Stimulated activated memory B cell treated with anti-CD40 and anti-IgM and Interleukin-4, amounts not matched to agents 10 μg/mL and 1 μg/mL and 100 μg/mL, for 72 hours (primary cell): ENCODE measurements at regions not wholly inside any gene's neighbourhood (a gene's known extent, or its start where the extent isn't known, plus 50 kb on each side); places are given as distances from the start of the nearest gene placed in this dataset.

ENCODE experiments used
- ATAC-seq: fragments of 150-1000 bp; cut with Tn5 transposase; 2 replicates; pipeline ENCODE4 v1.10.0; 2021
- H3K27ac Mint-ChIP-seq: one replicate; pipeline ENCODE4 v1.8.0; 2022; ENCODE audit warnings: mild to moderate bottlenecking, mixed read lengths
- H3K27me3 Mint-ChIP-seq: one replicate; pipeline ENCODE4 v1.8.0; 2022; ENCODE audit warnings: mixed read lengths
- H3K36me3 Mint-ChIP-seq: one replicate; pipeline ENCODE4 v1.8.0; 2022; ENCODE audit warnings: mixed read lengths
- H3K4me1 Mint-ChIP-seq: one replicate; pipeline ENCODE4 v1.8.0; 2022; ENCODE audit warnings: mixed read lengths
- H3K4me3 Mint-ChIP-seq: one replicate; pipeline ENCODE4 v1.8.0; 2022; ENCODE audit warnings: mild to moderate bottlenecking, moderate library complexity, mixed read lengths
- H3K9me3 Mint-ChIP-seq: one replicate; pipeline ENCODE4 v1.8.0; 2022; ENCODE audit warnings: mixed read lengths

DNA sequence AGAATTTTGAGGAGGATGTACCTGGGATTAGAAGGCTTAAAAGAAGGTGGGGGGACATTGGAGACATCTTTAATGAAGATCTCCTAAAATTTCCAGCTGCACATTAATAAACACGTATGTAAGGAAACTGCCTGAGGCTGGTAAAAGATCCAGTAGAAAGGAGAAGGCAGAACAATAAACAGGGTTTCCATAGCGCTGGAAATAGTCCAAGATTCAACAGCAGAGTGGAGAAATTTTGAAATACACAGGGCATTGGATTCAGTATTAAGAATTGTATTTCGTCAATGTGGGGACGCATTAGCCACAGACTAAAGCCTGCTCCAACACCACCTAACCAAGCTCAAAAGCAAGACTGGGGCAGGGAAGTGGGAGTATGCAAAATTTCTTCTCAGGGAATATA, 606.9 kb upstream of the NRXN1 start:
- no peak overlapping the region for H3K27ac Mint-ChIP-seq
- H3K36me3 Mint-ChIP-seq = no peaks in the 10 kb centered on the region
- H3K27me3 Mint-ChIP-seq = no peaks in the 10 kb centered on the region
- peaks cover 6% of the 10 kb centered on the region for H3K9me3 Mint-ChIP-seq
- H3K4me1 Mint-ChIP-seq = no peaks in the 10 kb centered on the region
- ATAC-seq = no peak
- no peak overlapping the region for H3K4me3 Mint-ChIP-seq

DNA sequence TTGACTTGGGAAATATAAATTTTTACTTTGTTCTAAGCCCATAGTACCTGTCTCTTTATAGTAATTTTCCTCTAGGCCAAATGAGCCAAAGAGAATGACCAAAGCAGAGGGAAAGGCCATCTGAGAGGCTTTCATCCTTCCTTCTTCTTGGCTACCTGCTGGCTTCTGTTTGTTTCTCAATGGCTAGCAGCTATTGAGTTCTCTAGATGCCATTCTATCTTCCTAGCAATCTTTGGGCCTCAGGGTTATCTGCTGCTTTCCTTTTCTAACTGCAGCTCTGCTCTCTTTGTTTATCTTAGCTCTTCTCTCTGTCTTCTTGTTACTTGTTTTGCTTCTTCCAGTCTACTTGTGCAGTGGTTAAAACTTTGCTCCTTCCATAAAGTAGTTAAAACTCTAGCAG, 601.1 kb upstream of the NRXN1 start:
- Mint-ChIP-seq H3K9me3 (no peaks in the 10 kb centered on the region), H3K27ac (no peak overlapping the region), H3K4me3 (no peak overlapping the region), H3K4me1 (no peaks in the 10 kb centered on the region), H3K36me3 (no peaks in the 10 kb centered on the region), H3K27me3 (no peaks in the 10 kb centered on the region)
- no peak for ATAC-seq

- Mint-ChIP-seq H3K27ac (no peak overlapping the region), H3K9me3 (no peaks in the 10 kb centered on the region), H3K4me1 (no peaks in the 10 kb centered on the region), H3K4me3 (no peak overlapping the region), H3K36me3 (no peaks in the 10 kb centered on the region), H3K27me3 (no peaks in the 10 kb centered on the region)
- no peak for ATAC-seq
Observed at GRCh38 chr2:51629406-51629805, 597.5 kb upstream of the NRXN1 start.

- Mint-ChIP-seq H3K4me1 (no peaks in the 10 kb centered on the region), H3K36me3 (no peaks in the 10 kb centered on the region), H3K27me3 (no peaks in the 10 kb centered on the region), H3K4me3 (no peak overlapping the region), H3K27ac (no peak overlapping the region), H3K9me3 (no peaks in the 10 kb centered on the region)
- no peak for ATAC-seq
Observed at GRCh38 chr2:51628917-51629316, 597.0 kb upstream of the NRXN1 start.

DNA sequence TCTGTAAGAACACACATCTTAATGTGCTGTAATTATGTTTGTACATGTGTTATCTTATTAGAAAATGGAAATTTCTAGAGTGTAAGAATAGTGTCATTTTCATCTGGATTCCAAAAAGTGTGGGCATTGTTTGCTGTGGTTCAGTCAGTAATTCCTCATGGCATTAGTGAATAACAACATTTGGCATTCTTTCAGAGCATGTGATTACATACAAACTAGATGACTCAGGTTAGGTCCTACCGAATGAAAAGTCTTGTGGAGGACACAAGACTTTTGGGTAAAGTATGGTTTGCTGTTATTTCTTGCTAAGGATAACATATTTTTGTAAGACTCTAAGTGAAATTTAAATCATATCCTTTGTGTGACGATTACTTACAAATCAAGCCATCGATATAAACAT, 593.1 kb upstream of the NRXN1 start:
- Mint-ChIP-seq H3K36me3 (no peaks in the 10 kb centered on the region), H3K4me3 (no peak overlapping the region), H3K27ac (no peak overlapping the region), H3K27me3 (no peaks in the 10 kb centered on the region), H3K4me1 (no peaks in the 10 kb centered on the region), H3K9me3 (peaks cover 3% of the 10 kb centered on the region)
- ATAC-seq = no peak

DNA sequence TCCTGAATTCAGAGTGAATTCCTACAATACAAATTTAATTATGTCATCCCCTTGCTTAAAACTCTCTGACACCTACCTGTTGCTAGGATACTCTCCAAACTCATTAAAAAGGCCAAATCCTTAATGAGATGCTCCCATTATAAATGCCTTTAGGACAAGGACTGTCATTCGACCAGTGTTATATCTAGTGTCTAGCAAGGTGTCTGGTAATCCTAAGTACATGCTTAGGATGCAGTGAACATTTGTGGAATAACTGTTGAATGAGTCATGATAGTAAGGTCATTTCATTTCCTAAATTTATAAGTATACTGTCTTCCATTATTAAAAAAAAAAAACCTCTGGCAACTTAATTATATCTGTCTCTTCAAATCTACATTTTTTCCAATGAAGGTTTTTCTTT, 588.9 kb upstream of the NRXN1 start:
- Mint-ChIP-seq H3K4me1 (no peaks in the 10 kb centered on the region), H3K9me3 (peaks cover 12% of the 10 kb centered on the region), H3K27ac (no peak overlapping the region), H3K4me3 (no peak overlapping the region), H3K27me3 (no peaks in the 10 kb centered on the region), H3K36me3 (no peaks in the 10 kb centered on the region)
- ATAC-seq = no peak

DNA sequence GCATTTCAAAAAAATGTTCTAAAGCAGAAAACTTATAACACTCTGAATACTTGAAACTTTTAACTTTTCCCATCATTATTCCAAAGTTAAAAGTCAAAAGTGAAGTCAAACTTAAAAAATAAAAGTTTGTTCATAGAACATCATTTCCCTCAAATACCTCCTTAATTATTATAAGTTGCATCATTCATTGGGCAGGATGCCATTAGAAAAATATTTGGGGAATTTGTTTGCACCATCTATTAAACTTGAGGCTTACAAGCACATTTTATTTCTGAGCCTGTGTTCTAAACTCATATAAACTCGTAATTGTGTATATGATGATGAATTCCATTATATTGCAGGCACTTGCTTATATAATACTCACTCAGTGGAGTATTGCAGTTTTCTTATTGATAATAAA, 588.0 kb upstream of the NRXN1 start:
- Mint-ChIP-seq H3K27me3 (no peaks in the 10 kb centered on the region), H3K27ac (no peak overlapping the region), H3K4me3 (no peak overlapping the region), H3K9me3 (peaks cover 13% of the 10 kb centered on the region), H3K36me3 (no peaks in the 10 kb centered on the region), H3K4me1 (no peaks in the 10 kb centered on the region)
- no peak for ATAC-seq

GRCh38 chr2:51612387-51612786, 580.5 kb upstream of the NRXN1 start:
- ATAC-seq = no peak
- no peak overlapping the region for H3K4me3 Mint-ChIP-seq
- H3K4me1 Mint-ChIP-seq = no peaks in the 10 kb centered on the region
- H3K9me3 Mint-ChIP-seq = peaks cover 15% of the 10 kb centered on the region
- no peaks in the 10 kb centered on the region for H3K36me3 Mint-ChIP-seq
- H3K27me3 Mint-ChIP-seq = no peaks in the 10 kb centered on the region
- H3K27ac Mint-ChIP-seq = no peak overlapping the region

DNA sequence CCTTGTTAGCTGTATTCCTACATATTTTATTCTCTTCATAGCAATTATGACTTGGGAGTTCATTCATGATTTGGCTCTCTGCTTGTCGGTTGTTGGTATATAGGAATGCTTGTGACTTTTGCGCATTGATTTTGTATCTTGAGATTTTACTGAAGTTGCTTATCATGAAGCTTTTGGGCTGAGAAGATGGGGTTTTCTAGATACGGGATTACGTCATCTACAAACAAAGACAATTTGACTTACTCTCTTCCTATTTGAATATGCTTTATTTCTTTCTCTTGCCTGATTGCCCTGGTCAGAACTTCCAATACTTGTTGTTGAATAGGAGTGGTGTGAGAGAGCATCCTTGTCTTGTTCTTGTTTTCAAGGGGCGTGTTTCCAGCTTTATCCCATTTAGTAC, 569.8 kb upstream of the NRXN1 start:
- Mint-ChIP-seq H3K4me1 (no peaks in the 10 kb centered on the region), H3K4me3 (no peak overlapping the region), H3K36me3 (no peaks in the 10 kb centered on the region), H3K27ac (no peak overlapping the region), H3K27me3 (no peaks in the 10 kb centered on the region), H3K9me3 (peaks cover 12% of the 10 kb centered on the region)
- ATAC-seq = no peak

- Mint-ChIP-seq H3K4me1 (no peaks in the 10 kb centered on the region), H3K36me3 (no peaks in the 10 kb centered on the region), H3K27ac (no peak overlapping the region), H3K9me3 (no peaks in the 10 kb centered on the region), H3K27me3 (no peaks in the 10 kb centered on the region), H3K4me3 (no peak overlapping the region)
- ATAC-seq = no peak
Observed at GRCh38 chr2:51597086-51597485, 565.2 kb upstream of the NRXN1 start.

- H3K27me3 Mint-ChIP-seq = no peaks in the 10 kb centered on the region
- no peak overlapping the region for H3K4me3 Mint-ChIP-seq
- no peak for ATAC-seq
- H3K9me3 Mint-ChIP-seq = no peaks in the 10 kb centered on the region
- no peak overlapping the region for H3K27ac Mint-ChIP-seq
- H3K36me3 Mint-ChIP-seq = no peaks in the 10 kb centered on the region
- no peaks in the 10 kb centered on the region for H3K4me1 Mint-ChIP-seq
Observed at GRCh38 chr2:51595836-51596235, 563.9 kb upstream of the NRXN1 start.

GRCh38 chr2:51581636-51582267, 549.8 kb upstream of the NRXN1 start:
- no peak for ATAC-seq
- Mint-ChIP-seq H3K4me3 (no peak overlapping the region), H3K27ac (no peak overlapping the region), H3K36me3 (no peaks in the 10 kb centered on the region), H3K9me3 (peaks cover 6% of the 10 kb centered on the region), H3K27me3 (no peaks in the 10 kb centered on the region), H3K4me1 (no peaks in the 10 kb centered on the region)

GRCh38 chr2:51579412-51579811, 547.5 kb upstream of the NRXN1 start:
- ATAC-seq = no peak
- Mint-ChIP-seq H3K9me3 (peaks cover 9% of the 10 kb centered on the region), H3K27me3 (no peaks in the 10 kb centered on the region)

GRCh38 chr2:51575181-51575580, 543.2 kb upstream of the NRXN1 start:
- H3K27ac Mint-ChIP-seq = no peak overlapping the region
- no peaks in the 10 kb centered on the region for H3K36me3 Mint-ChIP-seq
- H3K4me1 Mint-ChIP-seq = no peaks in the 10 kb centered on the region
- no peak overlapping the region for H3K4me3 Mint-ChIP-seq
- no peak for ATAC-seq
- no peaks in the 10 kb centered on the region for H3K27me3 Mint-ChIP-seq
- peaks cover 6% of the 10 kb centered on the region for H3K9me3 Mint-ChIP-seq

More at GRCh38 chr2:51579412-51579811, 547.5 kb upstream of the NRXN1 start:
- no peaks in the 10 kb centered on the region for H3K36me3 Mint-ChIP-seq
- no peaks in the 10 kb centered on the region for H3K4me1 Mint-ChIP-seq
- H3K27ac Mint-ChIP-seq = no peak overlapping the region
- H3K4me3 Mint-ChIP-seq = no peak overlapping the region

GRCh38 chr2:51559026-51559425, 527.1 kb upstream of the NRXN1 start:
- H3K4me3 Mint-ChIP-seq = no peak overlapping the region
- no peaks in the 10 kb centered on the region for H3K4me1 Mint-ChIP-seq
- H3K27ac Mint-ChIP-seq = no peak overlapping the region
- H3K36me3 Mint-ChIP-seq = no peaks in the 10 kb centered on the region
- H3K27me3 Mint-ChIP-seq = no peaks in the 10 kb centered on the region
- H3K9me3 Mint-ChIP-seq = no peaks in the 10 kb centered on the region
- ATAC-seq = no peak

DNA sequence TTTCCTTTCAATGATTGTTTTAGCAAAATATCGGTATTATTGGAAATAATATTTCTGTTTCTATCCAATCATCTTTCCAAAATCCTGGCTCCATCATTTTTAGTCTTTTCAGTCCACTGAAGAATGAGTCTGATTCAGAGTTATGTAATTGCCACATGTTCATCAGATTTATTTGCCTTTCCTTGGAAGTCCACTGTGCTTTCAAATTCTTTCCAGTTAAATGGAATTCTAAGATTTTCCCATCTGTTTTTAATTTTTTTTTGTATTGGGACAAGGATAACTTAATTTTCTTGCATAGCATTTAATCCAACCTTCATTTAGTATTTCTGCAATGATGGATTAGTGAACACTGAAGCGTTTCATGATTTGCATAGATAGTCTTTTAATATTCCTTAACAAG, 521.5 kb upstream of the NRXN1 start:
- no peak overlapping the region for H3K4me3 Mint-ChIP-seq
- ATAC-seq = no peak
- H3K27me3 Mint-ChIP-seq = no peaks in the 10 kb centered on the region
- no peaks in the 10 kb centered on the region for H3K36me3 Mint-ChIP-seq
- H3K27ac Mint-ChIP-seq = no peak overlapping the region
- no peaks in the 10 kb centered on the region for H3K4me1 Mint-ChIP-seq
- H3K9me3 Mint-ChIP-seq = peaks cover 3% of the 10 kb centered on the region

DNA sequence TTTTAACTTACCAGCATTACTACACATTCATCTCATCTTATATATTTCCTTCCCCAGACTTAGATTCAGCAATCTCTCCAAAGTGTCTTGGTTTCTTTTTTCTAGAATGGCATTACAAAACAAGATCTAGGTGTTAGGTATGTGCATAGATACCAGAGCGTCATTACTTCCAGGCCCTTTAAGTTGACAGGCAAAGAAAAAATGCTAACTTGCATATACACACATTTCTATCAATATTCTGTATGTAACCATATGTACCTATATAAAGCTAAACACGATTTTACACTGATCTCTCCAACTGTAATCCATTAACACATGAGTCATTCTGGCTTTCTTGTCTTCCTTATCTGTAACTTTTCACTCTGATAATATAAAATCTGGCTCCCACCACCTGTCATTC, 503.8 kb upstream of the NRXN1 start:
- Mint-ChIP-seq H3K27me3 (no peaks in the 10 kb centered on the region), H3K27ac (no peak overlapping the region), H3K9me3 (peaks cover 5% of the 10 kb centered on the region), H3K36me3 (no peaks in the 10 kb centered on the region), H3K4me1 (no peaks in the 10 kb centered on the region), H3K4me3 (no peak overlapping the region)
- ATAC-seq = no peak
